ENCODE measurements at regions not wholly inside any gene's neighbourhood (a gene's known extent, or its start where the extent isn't known, plus 50 kb on each side); places are given as distances from the start of the nearest gene placed in this dataset.

GRCh38 chr22:49643998-49644397, 183.7 kb downstream of the BRD1 start:
- no peak overlapping the region for H3K4me3 Mint-ChIP-seq
- Histone ChIP-seq H3K36me3 (ENCODE audit: control insufficient read depth, insufficient read depth, low read length) (peaks cover 4% of the 10 kb centered on the region), H3K27me3 (ENCODE audit: control insufficient read depth, insufficient read depth, low read length) (no peaks in the 10 kb centered on the region), H3K4me1 (ENCODE audit: control insufficient read depth, insufficient read depth, low read length) (peaks cover 11% of the 10 kb centered on the region), H3K4me3 (ENCODE audit: low read length) (no peak overlapping the region), H3K27ac (ENCODE audit: low read length) (no peak overlapping the region), H3K9me3 (ENCODE audit: control insufficient read depth, insufficient read depth, low read length) (no peaks in the 10 kb centered on the region)
- no peaks in the 10 kb centered on the region for H3K27me3 Mint-ChIP-seq (ENCODE audit: low read depth in 2 of 2)
- no peak for TF ChIP-seq CTCF (IDR thresholded peaks at IDR 0.05)
- no peaks in the 10 kb centered on the region for H3K36me3 Mint-ChIP-seq
- H3K4me1 Mint-ChIP-seq = peaks cover 6 to 29% of the 10 kb centered on the region in 2 donors
- 100% methylated on average over 6 of the region's 6 CpGs for WGBS (ENCODE audit: insufficient coverage)
- peaks cover 0 to 2% of the 10 kb centered on the region in 2 donors for H3K9me3 Mint-ChIP-seq
- intact Hi-C loops (cut with micrococcal nuclease) = no loop called here
- peak overlapping the region in 1 of 2 donors; percentile 38 for H3K27ac Mint-ChIP-seq
- DNase-seq (no peak), ATAC-seq (no peak)

GRCh38 chr22:49643466-49643865, 184.2 kb downstream of the BRD1 start:
- H3K36me3 Mint-ChIP-seq = no peaks in the 10 kb centered on the region
- TF ChIP-seq CTCF (IDR thresholded peaks at IDR 0.05) = no peak
- H3K4me3 Mint-ChIP-seq = no peak overlapping the region
- peaks cover 11% of the 10 kb centered on the region for H3K4me1 ChIP-seq (ENCODE audit: control insufficient read depth, insufficient read depth, low read length)
- H3K4me3 ChIP-seq (ENCODE audit: low read length) = no peak overlapping the region
- no peaks in the 10 kb centered on the region for H3K27me3 Mint-ChIP-seq (ENCODE audit: low read depth in 2 of 2)
- DNase-seq = no peak
- intact Hi-C loops (cut with micrococcal nuclease) = no loop called here
- peaks cover 6 to 32% of the 10 kb centered on the region in 2 donors for H3K4me1 Mint-ChIP-seq
- ATAC-seq = no peak
- no peak overlapping the region for H3K27ac ChIP-seq (ENCODE audit: low read length)
- no peak overlapping the region for H3K27ac Mint-ChIP-seq
- peaks cover 0 to 2% of the 10 kb centered on the region in 2 donors for H3K9me3 Mint-ChIP-seq
- 98% methylated on average over 16 of the region's 16 CpGs for WGBS (ENCODE audit: insufficient coverage)
- peaks cover 4% of the 10 kb centered on the region for H3K36me3 ChIP-seq (ENCODE audit: control insufficient read depth, insufficient read depth, low read length)
- no peaks in the 10 kb centered on the region for H3K27me3 ChIP-seq (ENCODE audit: control insufficient read depth, insufficient read depth, low read length)
- no peaks in the 10 kb centered on the region for H3K9me3 ChIP-seq (ENCODE audit: control insufficient read depth, insufficient read depth, low read length)

- Histone ChIP-seq H3K27me3 (ENCODE audit: control insufficient read depth, insufficient read depth, low read length) (no peaks in the 10 kb centered on the region), H3K4me3 (ENCODE audit: low read length) (no peak overlapping the region), H3K9me3 (ENCODE audit: control insufficient read depth, insufficient read depth, low read length) (no peaks in the 10 kb centered on the region), H3K27ac (ENCODE audit: low read length) (no peak overlapping the region), H3K4me1 (ENCODE audit: control insufficient read depth, insufficient read depth, low read length) (peaks cover 4% of the 10 kb centered on the region), H3K36me3 (ENCODE audit: control insufficient read depth, insufficient read depth, low read length) (peaks cover 4% of the 10 kb centered on the region)
- intact Hi-C loops (cut with micrococcal nuclease) = no loop called here
- DNase-seq = no peak
- 96% methylated on average over 8 of the region's 8 CpGs for WGBS (ENCODE audit: insufficient coverage)
- no peak overlapping the region for H3K27ac Mint-ChIP-seq
- no peak overlapping the region for H3K4me3 Mint-ChIP-seq
- H3K27me3 Mint-ChIP-seq (ENCODE audit: low read depth in 2 of 2) = no peaks in the 10 kb centered on the region
- no peaks in the 10 kb centered on the region for H3K36me3 Mint-ChIP-seq
- peaks cover 6 to 33% of the 10 kb centered on the region in 2 donors for H3K4me1 Mint-ChIP-seq
- peaks cover 0 to 2% of the 10 kb centered on the region in 2 donors for H3K9me3 Mint-ChIP-seq
- no peak for ATAC-seq
- no peak for TF ChIP-seq CTCF (IDR thresholded peaks at IDR 0.05)
These were observed 184.9 kb downstream of the BRD1 start for GRCh38 chr22:49642741-49643140.

GRCh38 chr22:49642331-49642730, 185.3 kb downstream of the BRD1 start:
- Mint-ChIP-seq H3K27ac (no peak overlapping the region), H3K4me1 (peaks cover 6 to 34% of the 10 kb centered on the region in 2 donors), H3K4me3 (no peak overlapping the region), H3K9me3 (peaks cover 0 to 2% of the 10 kb centered on the region in 2 donors), H3K27me3 (ENCODE audit: low read depth in 2 of 2) (no peaks in the 10 kb centered on the region), H3K36me3 (no peaks in the 10 kb centered on the region)
- Histone ChIP-seq H3K4me1 (ENCODE audit: control insufficient read depth, insufficient read depth, low read length) (peaks cover 4% of the 10 kb centered on the region), H3K27me3 (ENCODE audit: control insufficient read depth, insufficient read depth, low read length) (no peaks in the 10 kb centered on the region), H3K4me3 (ENCODE audit: low read length) (no peak overlapping the region), H3K36me3 (ENCODE audit: control insufficient read depth, insufficient read depth, low read length) (peaks cover 4% of the 10 kb centered on the region), H3K9me3 (ENCODE audit: control insufficient read depth, insufficient read depth, low read length) (no peaks in the 10 kb centered on the region), H3K27ac (ENCODE audit: low read length) (no peak overlapping the region)
- TF ChIP-seq CTCF (IDR thresholded peaks at IDR 0.05) = no peak
- DNase-seq (no peak), ATAC-seq (no peak)
- 92% methylated on average over 7 of the region's 7 CpGs for WGBS (ENCODE audit: insufficient coverage)
- intact Hi-C loops (cut with micrococcal nuclease) = no loop called here
